Fibroblast of the aortic adventitia (primary cell): ENCODE measurements at regions not wholly inside any gene's neighbourhood (a gene's known extent, or its start where the extent isn't known, plus 50 kb on each side); places are given as distances from the start of the nearest gene placed in this dataset.

Experiments used
- DNase-seq: peaks from one replicate; pipeline ENCODE4 v3.0.0-alpha.2; 2010; ENCODE audit warnings: low read depth
- H3K4me3 ChIP-seq: 2 replicates; pipeline ENCODE4 v1.5.1; 2011; ENCODE audit warnings: low read depth, mild to moderate bottlenecking, control low read depth, low read length, moderate library complexity
- TF ChIP-seq, protein P1 (sequence below): IDR thresholded peaks from 2 replicates; pipeline ENCODE4 v1.5.1; 2011; ENCODE audit warnings: mild to moderate bottlenecking, low read length, control low read depth, inconsistent platforms; ENCODE audit not compliant: insufficient read depth

DNA sequence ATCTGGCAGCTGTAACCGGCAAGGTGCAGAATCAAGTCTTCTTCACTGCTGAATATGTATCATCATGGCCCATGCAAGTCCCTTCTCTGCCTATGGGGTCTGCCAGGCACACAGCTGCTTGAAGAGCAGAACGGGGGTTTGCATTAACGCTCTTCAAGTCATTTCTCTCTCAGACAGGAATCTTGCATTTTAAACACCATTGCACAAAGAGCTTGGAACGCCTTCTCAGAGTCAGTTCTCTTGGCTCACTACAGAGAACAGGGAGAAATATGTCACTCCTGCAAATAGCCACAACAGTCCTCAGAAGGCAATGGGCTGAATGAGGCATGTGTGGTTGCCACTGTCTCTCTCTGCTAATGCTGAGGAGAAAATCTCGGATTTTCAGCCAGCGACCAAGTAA lies 2173.5 kb upstream of the PIK3C3 start:
- TF ChIP-seq, protein P1, sequence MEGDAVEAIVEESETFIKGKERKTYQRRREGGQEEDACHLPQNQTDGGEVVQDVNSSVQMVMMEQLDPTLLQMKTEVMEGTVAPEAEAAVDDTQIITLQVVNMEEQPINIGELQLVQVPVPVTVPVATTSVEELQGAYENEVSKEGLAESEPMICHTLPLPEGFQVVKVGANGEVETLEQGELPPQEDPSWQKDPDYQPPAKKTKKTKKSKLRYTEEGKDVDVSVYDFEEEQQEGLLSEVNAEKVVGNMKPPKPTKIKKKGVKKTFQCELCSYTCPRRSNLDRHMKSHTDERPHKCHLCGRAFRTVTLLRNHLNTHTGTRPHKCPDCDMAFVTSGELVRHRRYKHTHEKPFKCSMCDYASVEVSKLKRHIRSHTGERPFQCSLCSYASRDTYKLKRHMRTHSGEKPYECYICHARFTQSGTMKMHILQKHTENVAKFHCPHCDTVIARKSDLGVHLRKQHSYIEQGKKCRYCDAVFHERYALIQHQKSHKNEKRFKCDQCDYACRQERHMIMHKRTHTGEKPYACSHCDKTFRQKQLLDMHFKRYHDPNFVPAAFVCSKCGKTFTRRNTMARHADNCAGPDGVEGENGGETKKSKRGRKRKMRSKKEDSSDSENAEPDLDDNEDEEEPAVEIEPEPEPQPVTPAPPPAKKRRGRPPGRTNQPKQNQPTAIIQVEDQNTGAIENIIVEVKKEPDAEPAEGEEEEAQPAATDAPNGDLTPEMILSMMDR, result no peak
- no peak for DNase-seq
- H3K4me3 ChIP-seq, result no peak overlapping the region

DNA sequence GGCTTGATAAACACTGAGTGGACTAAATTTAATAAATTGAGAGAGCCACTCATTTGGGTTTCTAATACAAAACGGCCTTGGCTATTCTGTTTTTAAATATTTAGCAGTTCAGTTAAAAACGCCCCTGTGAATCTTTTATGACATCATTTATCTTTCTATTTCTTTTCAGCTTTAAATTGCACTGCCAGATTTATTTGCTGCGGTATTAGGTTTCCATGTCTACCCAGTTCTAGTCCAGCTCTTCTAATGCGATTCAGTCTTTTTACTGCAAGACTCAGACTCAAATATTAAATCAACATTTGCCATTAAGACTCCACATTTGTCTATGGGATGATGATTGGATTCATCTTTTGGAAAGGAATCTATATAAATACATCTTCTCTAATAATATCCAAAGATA lies 2174.3 kb upstream of the PIK3C3 start:
- TF ChIP-seq, protein P1, result no peak
- no peak for DNase-seq
- H3K4me3 ChIP-seq, result no peak overlapping the region

DNA sequence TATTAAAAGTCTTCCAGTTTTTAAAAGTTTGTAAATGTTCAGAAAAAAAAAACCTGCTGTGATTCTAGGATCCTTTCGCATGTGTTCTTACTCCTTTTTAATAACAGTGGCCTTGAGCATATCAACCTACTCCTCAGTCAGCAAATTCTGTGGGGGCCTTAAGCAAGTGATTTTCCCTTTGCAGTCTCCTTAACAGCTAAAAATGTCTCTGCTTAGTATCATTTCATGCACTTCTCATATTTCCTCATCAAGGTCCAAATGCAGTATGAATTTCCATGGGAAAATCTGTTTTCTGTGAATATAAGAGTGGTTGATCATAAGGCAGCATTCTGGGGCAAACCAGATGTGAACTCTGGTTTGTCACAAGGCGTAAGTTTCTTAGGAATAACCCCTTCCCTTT lies 2175.1 kb upstream of the PIK3C3 start:
- TF ChIP-seq, protein P1, result no peak
- no peak for DNase-seq

DNA sequence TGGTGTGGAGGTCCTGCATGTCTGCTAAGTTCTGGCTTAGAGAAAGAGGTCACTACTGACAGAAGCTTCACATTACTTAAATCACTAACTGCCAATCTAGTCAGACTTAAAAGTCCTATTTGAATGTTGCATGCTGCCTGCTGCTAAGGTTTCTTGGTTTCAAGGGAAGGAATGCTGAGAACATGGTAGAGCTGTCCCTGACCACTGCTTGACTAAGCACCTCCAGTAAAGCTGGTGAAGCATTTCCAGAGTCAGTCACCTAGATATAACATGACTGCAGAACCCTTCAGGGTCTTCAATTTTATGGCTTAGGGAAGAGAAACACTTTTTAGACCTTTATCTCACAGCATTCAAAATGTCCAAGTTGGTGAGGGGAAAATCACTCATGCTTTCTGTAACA lies 2178.3 kb upstream of the PIK3C3 start:
- H3K4me3 ChIP-seq, result no peak overlapping the region
- TF ChIP-seq, protein P1, result no peak
- DNase-seq, result no peak

More for the DNA sequence above, 2175.1 kb upstream of the PIK3C3 start:
- no peak overlapping the region for H3K4me3 ChIP-seq

DNA sequence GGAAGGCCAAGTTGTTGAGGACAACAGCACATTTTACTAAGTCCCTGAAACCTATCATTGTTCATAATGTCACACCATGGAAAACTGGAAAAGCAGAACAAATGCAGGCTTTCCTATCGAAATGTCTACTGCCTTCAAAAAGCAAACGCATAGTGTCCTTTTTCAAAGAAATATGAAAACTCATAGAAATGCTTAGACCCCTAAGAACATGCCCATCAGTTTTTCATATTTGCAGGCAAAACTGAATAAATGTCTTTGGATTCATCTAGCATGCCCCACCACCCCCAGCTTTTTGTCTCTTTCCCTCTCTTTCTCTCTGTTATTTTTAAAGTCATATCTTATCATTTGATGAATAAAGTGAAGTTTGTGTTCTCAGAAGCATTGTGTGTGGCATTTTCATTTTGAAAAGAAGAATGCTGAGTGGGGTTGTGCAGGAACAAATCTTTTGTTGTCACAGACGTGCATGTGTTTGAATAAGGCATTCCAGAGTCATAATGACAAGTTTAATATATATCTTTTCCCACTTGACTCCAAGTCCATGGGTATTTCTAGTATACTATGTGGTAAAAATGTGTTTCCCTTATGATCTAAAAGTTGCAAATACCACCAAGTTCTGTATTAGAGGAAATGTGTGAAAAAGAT lies 2180.0 kb upstream of the PIK3C3 start:
- DNase-seq, result no peak
- TF ChIP-seq, protein P1, result no peak
- no peak overlapping the region for H3K4me3 ChIP-seq

DNA sequence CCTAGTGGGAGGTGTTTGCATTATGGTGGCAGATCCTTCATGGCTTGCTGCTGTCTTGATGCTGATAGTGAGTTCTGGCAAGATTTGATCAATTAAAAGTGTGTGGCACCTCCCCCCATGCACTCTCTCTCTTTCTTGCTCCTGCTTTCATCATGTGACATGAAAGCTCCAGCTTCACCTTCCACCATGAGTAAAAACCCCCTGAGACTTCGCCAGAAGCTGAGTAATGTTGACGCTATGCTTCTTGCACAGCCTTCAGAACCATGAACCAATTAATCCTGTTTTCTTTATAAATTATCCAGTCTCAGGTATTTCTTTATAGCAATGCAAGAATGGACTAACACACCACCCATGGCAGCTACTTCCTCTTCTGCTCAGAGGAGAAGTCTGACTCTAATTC lies 2181.4 kb upstream of the PIK3C3 start:
- TF ChIP-seq, protein P1, result no peak
- H3K4me3 ChIP-seq, result no peak overlapping the region
- DNase-seq, result peak; percentile 4
